HG03280 (cell line): ENCODE measurements at regions not wholly inside any gene's neighbourhood (a gene's known extent, or its start where the extent isn't known, plus 50 kb on each side); places are given as distances from the start of the nearest gene placed in this dataset.

Source experiments
- ATAC-seq: cut with Tn5 transposase; IDR thresholded peaks from one replicate; pipeline ENCODE4 v1.9.1; 2021; ENCODE audit warnings: mild to moderate bottlenecking, moderate library complexity; ENCODE audit not compliant: unreplicated experiment

DNA sequence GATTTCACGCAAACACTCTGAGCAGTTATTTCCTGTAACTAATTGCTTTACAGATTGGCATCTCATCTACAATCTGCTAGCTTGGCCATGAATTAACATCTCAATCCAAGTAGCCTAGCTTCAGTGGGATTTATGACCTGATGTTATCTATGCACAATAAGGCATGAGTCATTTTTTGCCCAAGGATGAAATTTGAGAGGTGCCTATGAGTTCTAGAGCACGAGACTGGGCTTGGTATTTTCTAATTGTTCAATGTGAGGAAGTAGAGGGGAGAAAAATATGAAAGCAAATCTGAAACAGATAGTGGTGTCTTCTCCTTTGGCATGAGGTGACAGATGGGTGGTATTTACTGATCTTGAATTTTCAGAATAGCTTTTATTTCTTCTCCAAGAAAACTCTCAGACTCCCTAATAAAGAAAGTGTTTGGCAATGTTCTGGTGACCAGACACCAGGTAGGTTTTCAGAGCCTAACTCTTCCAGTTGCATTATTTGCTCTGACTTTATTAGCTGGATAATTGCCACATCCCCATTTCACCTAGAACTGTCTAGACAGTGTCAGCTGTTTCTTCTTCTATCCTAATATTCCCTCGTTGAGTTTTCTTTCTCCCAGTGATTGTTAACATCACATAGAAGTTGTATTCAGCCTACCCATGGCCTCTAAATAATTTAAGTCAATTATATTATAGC lies 301.0 kb upstream of the UMPS start:
- no peak for ATAC-seq

DNA sequence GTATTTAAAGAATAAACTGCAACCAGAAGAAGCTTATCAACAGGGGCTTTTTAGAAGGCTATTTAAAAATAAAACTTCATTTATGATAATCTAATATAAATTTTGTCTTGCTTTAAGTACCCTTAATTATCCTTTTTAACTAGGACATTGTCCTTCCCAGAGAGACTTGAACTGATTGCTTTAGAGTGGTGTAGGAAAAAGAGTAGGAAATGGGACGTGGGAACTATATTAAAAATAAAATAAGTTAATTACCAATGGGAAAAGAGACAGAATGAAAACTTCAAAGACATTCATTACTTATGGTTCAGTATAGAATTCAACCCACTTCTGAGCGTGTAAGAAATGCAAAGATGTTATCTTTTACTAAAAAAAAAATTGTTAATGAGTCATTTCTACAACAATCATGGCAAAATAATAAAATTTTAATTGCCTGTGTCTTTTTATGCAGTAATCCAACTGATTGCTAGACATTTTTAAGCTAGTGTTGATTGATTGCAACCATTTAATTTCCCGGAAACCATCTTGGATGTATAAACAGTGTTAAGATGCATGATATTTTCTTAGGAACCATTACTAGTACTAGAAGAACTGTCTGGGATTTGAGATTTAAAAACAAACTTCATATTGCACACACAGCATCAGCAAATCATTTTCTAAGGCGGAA lies 298.8 kb upstream of the UMPS start:
- no peak for ATAC-seq

DNA sequence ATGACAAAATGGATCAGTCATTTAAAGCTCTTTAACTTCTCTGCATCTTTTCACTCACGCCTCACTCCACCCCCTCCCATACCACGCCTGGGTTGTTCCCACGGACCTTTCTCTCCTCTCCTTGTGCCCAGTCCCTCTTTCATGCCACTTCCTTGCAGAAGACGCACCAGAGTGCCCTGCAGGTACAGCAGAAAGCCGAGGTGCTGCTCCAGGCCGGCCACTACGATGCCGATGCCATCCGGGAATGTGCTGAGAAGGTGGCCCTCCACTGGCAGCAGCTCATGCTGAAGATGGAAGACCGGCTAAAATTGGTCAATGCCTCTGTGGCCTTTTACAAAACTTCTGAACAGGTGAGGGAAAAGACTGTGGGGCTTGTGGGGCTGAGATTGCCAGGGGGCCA lies 296.1 kb upstream of the UMPS start:
- no peak for ATAC-seq

DNA sequence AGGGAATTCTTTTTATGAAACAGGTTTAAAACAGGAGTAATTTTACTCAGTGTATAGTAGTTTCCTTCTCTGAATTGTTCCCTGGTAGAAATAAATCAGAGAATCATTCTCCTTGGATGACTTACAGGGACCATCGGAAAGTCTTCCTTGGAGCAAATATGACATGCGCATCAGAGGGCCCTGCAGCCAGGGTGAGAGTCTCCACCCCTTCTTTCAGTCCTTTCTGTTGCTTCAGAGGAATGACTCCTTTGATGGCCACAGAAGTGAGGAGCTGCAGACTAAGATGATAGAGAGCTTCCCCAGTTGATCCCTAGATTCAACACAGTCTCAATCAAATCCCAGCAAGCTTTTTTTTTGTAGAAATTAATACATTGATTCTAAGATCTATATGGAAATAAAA lies 294.8 kb upstream of the UMPS start:
- ATAC-seq = no peak

DNA sequence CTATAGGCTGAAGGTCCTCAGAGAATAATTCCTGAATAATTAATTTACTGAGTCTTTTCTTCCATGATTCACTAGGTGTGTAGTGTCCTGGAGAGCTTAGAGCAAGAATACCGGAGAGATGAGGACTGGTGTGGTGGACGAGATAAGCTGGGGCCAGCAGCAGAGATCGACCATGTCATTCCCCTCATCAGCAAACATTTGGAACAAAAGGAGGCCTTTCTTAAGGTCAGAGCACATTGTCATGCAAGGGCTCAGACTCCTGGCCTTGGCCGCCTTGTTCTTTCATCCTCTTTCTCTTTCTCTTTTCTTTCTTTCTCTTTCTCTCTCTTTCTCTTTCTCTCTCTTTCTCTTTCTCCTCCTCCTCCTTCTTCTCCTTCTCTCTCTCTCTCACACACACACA lies 291.4 kb upstream of the UMPS start:
- no peak for ATAC-seq

DNA sequence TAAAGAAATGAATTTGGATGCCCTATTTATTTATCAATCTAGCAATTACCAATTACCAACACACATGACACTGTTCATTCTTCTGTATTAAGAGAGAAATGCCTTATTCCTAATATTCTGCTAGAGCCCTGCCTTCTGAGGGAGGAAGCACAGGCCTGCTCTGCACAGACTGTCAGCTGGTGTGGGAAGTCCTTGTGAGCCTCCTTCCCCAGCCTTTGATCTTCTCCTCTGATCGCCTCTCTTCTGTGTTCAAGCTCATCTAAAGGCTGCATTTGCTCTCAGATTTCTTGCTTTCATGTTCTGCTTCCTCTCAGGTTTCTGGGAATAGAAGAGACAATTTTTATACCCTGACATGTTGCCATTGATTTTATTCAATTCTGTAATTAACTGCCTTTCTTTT lies 290.6 kb upstream of the UMPS start:
- ATAC-seq = no peak

DNA sequence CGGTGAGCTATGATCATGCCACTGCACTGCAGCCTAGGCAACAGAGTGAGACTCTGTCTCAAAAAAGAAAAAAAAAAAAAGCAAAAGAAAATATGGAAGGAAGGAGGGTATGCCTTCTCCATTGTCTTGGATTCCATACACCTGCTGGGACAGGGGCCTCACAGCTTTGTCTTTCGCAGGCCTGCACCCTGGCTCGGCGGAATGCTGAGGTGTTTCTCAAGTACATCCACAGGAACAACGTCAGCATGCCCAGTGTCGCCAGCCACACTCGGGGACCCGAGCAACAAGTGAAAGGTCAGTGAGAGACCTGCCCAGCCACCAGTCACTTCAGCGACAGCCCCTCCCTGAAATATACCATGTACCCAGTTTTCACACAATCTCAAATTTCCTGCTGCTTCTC lies 288.5 kb upstream of the UMPS start:
- no peak for ATAC-seq

DNA sequence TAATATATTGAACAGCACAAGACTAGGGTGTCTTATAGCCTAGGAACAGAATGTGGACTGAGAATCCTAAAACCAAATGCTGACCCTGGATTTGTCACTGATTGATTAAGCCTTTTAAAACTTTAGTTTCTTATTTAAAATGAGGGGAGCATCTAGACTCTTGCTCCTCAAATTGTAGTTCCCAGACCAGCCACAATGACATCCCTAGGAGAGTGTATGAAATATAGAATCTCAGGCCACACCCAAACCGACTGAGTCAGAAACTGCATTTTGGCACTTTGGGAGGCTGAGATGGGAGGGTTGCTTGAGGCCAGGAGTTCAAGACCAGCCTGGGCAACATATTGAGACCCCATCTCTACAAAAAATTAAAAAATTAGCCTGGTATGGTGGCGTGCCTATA lies 287.8 kb upstream of the UMPS start:
- no peak for ATAC-seq

DNA sequence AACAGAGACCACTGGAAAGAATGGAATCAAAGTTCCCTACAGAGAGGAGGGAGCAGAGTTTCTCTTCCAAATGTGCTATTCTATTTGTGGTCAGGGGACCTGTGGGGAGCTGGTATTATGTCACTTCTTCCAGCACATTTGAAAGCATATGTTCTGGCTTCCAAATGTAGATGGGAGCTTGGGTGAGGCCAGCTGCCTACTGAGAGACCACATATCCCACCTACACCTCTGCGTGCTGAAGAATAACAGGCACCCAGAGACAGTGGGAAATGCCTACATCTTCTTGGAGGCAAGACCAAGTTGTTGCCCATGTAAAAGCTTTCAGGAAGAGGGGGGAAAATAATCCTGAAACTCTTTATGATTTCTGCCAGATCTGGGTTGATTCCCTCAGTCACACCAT lies 286.8 kb upstream of the UMPS start:
- no peak for ATAC-seq

DNA sequence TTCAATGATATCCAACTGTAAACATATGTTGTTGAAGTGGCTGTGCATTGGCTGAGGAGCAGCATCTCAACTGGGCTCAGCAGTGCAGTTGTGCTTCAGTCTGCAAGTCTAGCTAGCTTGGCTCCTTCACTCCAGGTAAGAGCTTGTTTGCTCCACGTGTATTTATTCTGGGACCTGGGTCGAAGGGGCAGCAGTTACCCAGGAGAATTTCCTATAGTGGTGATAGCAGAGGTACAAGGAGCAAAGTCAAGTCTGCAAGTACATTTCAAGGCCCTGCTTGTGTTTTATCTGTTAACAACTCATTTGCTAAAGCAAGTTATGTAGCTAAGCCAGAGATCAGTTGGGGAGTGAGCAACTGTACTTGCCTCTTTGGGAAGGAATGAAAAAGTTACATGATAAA lies 286.2 kb upstream of the UMPS start:
- ATAC-seq = no peak

DNA sequence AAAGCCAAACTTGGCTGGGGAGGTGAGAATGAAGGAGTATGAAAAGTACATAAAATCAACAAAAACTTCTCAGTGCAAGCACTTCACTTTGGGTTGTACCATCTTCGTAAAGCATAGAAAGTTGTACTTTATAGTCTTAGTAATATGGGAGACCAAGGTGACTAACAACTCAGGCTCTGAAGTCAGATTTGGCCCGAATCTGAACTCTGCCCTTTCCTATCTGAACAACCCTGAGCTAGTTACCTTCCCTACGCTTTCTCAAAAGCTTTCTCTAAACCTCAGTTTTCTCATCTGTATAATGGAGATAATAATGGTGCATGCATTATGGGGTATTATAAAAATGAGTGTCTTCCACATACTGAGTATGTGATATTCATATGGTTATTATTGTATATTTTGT lies 285.4 kb upstream of the UMPS start:
- ATAC-seq = no peak

DNA sequence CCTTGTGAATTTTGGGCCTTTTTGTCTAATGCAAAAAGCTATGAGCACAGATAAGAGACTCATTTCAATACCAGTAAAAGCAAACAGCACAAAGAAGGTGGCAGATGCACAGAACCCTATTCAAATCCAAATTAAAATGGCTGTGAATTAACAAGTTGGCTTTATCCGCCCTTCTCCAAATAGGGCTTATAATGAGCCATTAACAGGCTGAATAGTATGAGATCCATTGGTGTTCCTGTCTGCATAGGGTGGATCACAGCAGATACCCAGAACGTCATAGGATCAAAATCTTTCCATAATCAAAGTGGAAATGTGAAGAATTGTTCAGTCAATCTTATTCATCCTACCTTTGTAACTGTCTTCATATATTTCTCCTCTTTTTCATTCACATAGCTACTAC lies 282.4 kb upstream of the UMPS start:
- no peak for ATAC-seq

DNA sequence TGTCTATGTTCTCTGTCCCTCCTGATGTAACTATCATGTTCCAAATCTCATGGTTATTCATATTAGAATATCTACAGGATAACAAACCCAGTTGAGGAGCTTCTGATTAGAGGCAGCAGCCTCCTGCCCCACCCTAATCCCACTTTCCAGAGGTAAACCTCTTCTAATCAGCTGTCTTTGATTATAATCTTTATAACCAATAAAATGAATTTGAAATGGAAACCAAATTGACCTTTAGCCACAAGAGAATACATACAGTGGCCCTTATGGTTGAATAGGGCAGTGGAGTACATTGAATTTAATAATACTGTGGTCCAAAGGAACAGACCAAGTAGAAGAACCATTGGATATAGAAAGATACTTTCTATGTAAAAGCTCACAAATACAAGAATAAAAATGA lies 281.3 kb upstream of the UMPS start:
- ATAC-seq = no peak

DNA sequence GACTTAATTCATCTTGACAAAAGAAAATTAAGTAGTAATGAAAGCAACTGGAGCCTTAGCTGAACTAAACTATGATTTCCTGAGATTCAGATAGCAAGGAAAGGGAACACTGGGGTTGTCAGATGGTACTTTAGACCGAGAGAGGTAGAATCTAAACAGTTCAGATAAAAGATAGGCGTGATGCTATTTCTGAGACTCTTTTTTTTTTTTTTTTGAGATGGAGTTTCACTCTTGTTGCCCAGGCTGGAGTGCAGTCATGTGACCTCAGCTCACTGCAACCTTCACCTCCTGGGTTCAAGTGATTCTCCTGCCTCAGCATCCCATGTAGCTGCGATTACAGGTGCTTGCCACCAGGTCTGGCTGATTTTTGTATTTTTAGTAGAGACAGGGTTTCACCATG lies 279.9 kb upstream of the UMPS start:
- no peak for ATAC-seq

DNA sequence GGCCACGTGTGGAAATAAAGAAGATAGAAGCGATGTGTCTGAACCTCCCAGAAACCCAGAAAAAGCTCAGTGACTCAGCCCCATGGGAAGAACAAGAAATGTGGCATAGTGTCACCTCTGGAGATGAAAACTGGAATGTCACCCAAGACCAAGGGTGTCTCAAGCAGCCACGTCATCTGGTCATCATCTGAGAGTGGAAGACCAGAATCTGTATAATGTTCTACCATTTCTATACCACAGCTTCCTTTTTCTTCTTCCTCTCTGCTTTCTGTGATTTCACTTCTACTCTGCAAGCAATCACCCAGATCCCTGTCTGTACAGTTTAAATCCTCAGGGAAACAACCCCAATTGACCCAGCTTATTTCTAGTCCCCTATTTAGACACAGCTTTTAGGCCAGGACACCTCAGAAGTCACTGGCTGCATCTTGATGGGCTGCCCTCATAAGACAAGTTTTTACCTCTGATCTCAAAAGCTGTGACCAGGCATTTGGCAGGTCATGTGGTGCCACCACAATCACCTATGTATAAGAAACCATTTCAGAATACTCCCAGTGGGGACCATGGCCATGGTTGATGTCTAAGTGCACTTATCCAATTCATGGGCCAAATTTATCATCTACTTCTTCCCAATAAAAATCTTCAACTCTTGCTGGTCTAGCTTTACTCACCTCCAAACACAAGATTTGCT lies 278.5 kb upstream of the UMPS start:
- ATAC-seq = no peak

DNA sequence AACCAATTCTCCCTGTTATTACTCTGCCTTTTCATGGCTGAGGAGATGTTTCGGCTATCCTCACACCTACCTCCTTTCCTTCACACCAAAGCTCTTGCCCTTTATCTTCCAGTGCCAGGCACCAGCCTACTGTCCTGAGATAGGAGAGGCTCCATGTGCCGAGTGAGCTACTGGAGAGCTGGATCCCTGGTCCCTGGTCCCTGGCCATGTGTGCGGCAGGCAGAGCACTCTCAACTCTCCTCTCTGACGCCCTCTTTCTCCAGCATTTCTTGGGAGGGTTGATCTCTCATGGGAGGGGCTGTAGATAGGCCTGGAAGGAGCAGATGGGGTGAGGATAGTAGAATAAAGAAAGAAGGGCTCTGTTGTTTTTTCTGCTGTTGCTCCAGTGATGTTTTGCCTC lies 277.1 kb upstream of the UMPS start:
- ATAC-seq = no peak

DNA sequence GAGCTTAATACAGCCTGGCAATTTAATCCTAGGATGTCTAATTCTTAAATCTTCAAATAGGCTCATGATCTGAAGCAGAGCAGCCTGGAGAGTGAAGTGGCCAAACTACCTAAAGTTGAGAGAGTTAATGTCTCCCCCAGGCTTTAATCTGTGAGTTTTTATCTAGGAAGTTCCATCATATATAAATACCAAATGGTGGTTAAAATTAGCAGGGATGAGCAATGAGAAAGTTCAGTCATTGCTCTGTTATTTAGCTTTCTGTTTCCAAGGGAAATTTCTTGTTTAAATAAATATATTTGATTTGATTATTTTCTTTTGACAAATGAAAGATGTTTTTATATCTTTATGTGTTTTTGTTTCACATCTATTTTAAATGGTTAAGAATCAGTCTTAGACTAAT lies 274.4 kb upstream of the UMPS start:
- ATAC-seq = no peak

DNA sequence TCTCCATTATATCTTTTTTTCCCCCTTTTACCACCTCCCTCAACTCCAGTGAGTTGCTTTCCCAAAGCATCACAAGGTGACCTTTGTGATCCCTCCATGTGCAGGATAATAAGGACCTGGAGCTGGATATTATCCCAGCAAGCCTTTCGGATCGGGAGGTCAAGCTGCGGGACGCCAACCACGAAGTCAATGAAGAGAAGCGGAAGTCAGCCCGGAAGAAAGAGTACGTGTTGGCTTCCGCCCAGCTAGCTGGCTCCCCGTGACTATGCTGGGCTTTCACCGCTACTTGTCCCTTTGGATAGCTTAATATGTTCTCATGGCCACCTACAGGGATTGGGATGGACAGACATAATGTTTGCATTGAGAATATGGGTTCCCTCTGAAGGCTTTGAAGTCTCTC lies 273.7 kb upstream of the UMPS start:
- no peak for ATAC-seq

DNA sequence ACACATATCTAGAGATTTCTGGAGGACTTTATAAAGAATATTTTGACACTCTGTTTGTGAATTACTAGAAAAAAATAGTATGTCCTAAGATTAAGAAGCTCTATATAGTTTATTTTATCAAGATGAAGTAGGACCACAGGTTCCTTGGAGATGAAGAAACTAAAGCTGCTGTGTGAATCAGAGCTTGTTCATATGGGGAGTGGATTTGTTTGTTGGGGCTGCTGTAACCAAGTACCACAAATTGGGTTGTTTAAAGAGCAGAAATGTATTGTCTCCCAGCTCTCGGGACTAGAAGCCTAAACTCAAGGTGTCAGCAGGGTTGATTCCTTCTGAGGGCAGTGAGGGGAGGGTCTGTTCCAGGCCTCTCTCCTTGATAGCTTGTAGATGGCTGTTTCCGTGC lies 270.6 kb upstream of the UMPS start:
- ATAC-seq = no peak

DNA sequence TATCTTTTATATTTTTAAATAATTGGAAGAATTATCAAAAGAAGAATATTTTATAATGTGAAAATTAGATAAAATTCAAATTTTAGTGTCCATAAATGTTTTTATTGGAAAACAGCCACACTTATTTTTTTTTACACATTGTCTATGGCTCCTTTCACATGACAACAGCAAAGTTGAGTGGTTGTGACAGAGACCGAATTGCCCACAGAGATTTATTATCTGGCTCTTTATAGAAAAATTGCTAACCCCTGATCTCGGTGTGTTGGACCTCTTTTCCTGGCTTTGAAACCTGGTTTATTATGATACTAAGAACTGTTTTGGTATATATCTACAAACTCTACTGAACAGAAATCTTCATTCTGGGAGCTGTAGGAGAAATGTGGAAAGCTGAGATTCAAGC lies 269.1 kb upstream of the UMPS start:
- ATAC-seq = no peak

DNA sequence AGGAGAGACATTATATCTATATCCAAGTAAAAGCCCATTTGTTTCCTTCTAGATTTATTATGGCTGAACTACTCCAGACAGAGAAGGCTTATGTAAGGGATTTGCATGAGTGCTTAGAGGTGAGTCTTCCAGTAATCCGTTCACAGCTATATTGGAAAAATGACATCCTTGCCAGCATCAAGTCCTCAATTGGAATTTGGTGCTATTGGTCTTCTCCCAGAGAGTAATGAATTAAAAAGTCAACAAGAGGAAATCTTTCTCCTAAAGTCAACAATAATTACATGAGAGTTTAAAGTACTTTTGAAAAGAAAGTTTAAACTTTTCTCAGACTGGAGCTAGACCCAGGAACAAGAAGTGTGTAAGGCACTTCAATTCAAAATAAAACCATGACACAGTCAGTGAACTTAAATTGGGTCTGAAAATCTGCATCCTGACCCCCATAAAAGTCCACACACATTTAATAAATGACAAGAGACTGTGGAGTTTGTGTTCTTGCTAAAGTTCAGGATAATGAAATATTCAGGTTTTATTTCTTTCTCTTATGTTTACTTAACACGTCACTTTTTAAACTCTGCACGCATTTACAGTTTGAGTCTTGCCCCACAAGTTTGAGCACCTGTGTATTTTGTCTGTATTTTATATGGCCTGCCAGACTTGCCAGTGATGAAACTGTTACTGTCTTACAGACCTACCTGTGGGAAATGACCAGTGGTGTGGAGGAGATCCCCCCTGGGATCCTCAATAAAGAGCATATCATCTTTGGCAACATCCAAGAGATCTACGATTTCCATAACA lies 268.2 kb upstream of the UMPS start:
- ATAC-seq = no peak

DNA sequence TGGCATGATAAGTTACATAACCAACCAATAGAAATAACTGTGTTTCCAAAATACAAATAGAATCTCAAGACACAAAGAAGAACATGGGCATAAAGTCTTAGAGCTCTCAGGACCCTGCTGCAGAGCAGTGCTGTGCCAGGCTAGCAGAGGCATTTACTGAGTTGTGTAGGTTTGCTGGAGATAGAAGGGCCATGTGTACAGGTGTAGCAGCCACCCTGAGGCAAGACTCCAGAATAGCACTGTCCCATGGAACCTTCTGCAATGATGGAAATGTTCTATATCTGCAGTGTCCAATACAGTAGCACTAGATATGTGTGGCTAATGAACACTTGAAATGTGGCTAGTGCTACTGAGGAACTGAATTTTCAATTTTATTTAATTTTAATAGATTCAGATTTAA lies 267.0 kb upstream of the UMPS start:
- no peak for ATAC-seq
